ENCODE measurements at regions not wholly inside any gene's neighbourhood (a gene's known extent, or its start where the extent isn't known, plus 50 kb on each side); places are given as distances from the start of the nearest gene placed in this dataset.

- BruUV-seq (replicated peaks): no TSS peak
- intact Hi-C loops (cut with micrococcal nuclease) (no loop called here), dilution Hi-C loops (cut with MboI; ENCODE audit: extremely low pct_ligation_motif_present, low sequenced_read_pairs) (no loop called here)
- H3K4me1 ChIP-seq (ENCODE audit: control insufficient read depth, extremely low read depth, insufficient read depth, low read length): no peaks in the 10 kb centered on the region
- H3K9ac ChIP-seq (replicated peaks; ENCODE audit: extremely low read depth, insufficient read depth, low read length): no peak overlapping the region
- TF ChIP-seq FOS (IDR thresholded peaks at IDR 0.05; ENCODE audit: borderline replicate concordance, insufficient read depth, low read length): no peak
- no peak for TF ChIP-seq MYC (IDR thresholded peaks at IDR 0.05; ENCODE audit: low read depth, low read length)
- TF ChIP-seq GATA2 (IDR thresholded peaks at IDR 0.05; ENCODE audit: insufficient read depth, insufficient read length, low read depth, low read length): no peak
- no peak for TF ChIP-seq POLR2AphosphoS5 (IDR thresholded peaks at IDR 0.05; ENCODE audit: insufficient read depth, low read depth, low read length)
- no peak for TF ChIP-seq JUN (IDR thresholded peaks at IDR 0.05; ENCODE audit: borderline replicate concordance, insufficient read depth, insufficient read length, low read depth)
- TF ChIP-seq POLR2A (IDR thresholded peaks at IDR 0.05; ENCODE audit: low read depth, low read length): no peak
- no peak for TF ChIP-seq MAX (IDR thresholded peaks at IDR 0.05; ENCODE audit: insufficient read depth, insufficient read length)
- TF ChIP-seq EZH2 (IDR thresholded peaks at IDR 0.05; ENCODE audit: borderline replicate concordance, low read depth, low read length, severe bottlenecking): no peak
- no peak for TF ChIP-seq CTCF (IDR thresholded peaks at IDR 0.05; ENCODE audit: extremely low read depth in 1 of 2, insufficient read depth in 1 of 2, low read depth in 1 of 2, low read length in 2 of 2)
- H3K4me3 ChIP-seq (replicated peaks in 1 of 3; ENCODE audit: insufficient read depth in 1 of 3, low read depth in 1 of 3, low read length in 3 of 3): no peak overlapping the region
- CTCF ChIA-PET: no interaction called here
- H3K4me2 ChIP-seq (ENCODE audit: insufficient read depth, low read length): no peak overlapping the region
- no peak for DNase-seq (ENCODE audit: low read depth, low spot score)
- no peaks in the 10 kb centered on the region for H3K36me3 ChIP-seq (ENCODE audit: control insufficient read depth in 2 of 2, extremely low read depth in 1 of 2, insufficient read depth in 2 of 2, low read length in 2 of 2)
- no peaks in the 10 kb centered on the region for H3K27me3 ChIP-seq (ENCODE audit: control insufficient read depth in 2 of 2, insufficient read depth in 2 of 2, low read length in 2 of 2)
- POLR2A ChIA-PET: no interaction called here
- H3K9me3 ChIP-seq (replicated peaks; ENCODE audit: control insufficient read depth, insufficient read depth, low read length): no peaks in the 10 kb centered on the region
- no peak overlapping the region for H2AFZ ChIP-seq (ENCODE audit: low read depth, low read length)
- H3K27ac ChIP-seq (ENCODE audit: insufficient read depth, low read depth, low read length): no peak overlapping the region
- no peak for FAIRE-seq
- no peaks in the 10 kb centered on the region for H3K79me2 ChIP-seq (ENCODE audit: control insufficient read depth, insufficient read depth, low read length)
- H3K9me1 ChIP-seq (replicated peaks; ENCODE audit: control insufficient read depth, extremely low read depth, insufficient read depth, low read length): no peaks in the 10 kb centered on the region
- no peaks in the 10 kb centered on the region for H4K20me1 ChIP-seq (replicated peaks; ENCODE audit: control insufficient read depth, extremely low read depth, insufficient read depth, low read length)
Measured at GRCh38 chr5:1950708-1951103, 68.0 kb upstream of the IRX4 start.

Data from endothelial cell of umbilical vein (primary cell).